ENCODE measurements at regions not wholly inside any gene's neighbourhood (a gene's known extent, or its start where the extent isn't known, plus 50 kb on each side); places are given as distances from the start of the nearest gene placed in this dataset.

DNA sequence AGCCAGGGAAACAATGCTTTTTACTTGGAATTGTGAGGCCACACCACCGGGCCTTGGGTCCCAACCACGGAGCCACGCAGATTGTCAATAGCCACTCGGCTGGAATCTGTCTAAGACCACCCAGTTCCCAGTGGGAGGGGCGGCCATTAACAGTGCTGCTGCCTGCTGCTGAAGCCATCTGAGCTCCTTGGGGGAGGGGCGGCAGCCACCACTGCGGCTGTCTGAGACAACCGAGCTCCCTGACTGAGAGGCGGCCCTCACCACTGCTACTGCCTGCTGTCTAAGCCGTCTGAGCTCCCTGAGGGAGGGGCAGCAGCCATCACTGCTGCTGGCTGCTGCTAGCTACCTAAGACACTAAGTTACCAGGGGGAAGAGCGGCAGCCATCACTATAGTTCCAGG lies 64.3 kb downstream of the DMRTA2 start:
- H3K27ac Mint-ChIP-seq, result no peak overlapping the region
- no peak for TF ChIP-seq CTCF (IDR thresholded peaks at IDR 0.05)
- CTCF ChIA-PET, result no interaction called here
- peaks cover 3% of the 10 kb centered on the region for H3K9me3 Mint-ChIP-seq
- no peak for ATAC-seq (ENCODE audit: low read depth)
- no peak for DNase-seq
- intact Hi-C loops (cut with micrococcal nuclease), result no loop called here
- H3K27me3 Mint-ChIP-seq, result peaks cover 28% of the 10 kb centered on the region
- H3K4me3 Mint-ChIP-seq, result no peak overlapping the region
- POLR2A ChIA-PET, result no interaction called here
- H3K4me1 Mint-ChIP-seq, result no peaks in the 10 kb centered on the region
- H3K36me3 Mint-ChIP-seq (ENCODE audit: low read depth), result no peaks in the 10 kb centered on the region

- intact Hi-C loops (cut with micrococcal nuclease), result no loop called here
- POLR2A ChIA-PET, result no interaction called here
- no peaks in the 10 kb centered on the region for H3K36me3 Mint-ChIP-seq (ENCODE audit: low read depth)
- peaks cover 3% of the 10 kb centered on the region for H3K9me3 Mint-ChIP-seq
- H3K27me3 Mint-ChIP-seq, result peaks cover 20% of the 10 kb centered on the region
- TF ChIP-seq CTCF (IDR thresholded peaks at IDR 0.05), result no peak
- CTCF ChIA-PET, result no interaction called here
- DNase-seq (no peak), ATAC-seq (ENCODE audit: low read depth) (no peak)
- H3K4me3 Mint-ChIP-seq, result no peak overlapping the region
- no peaks in the 10 kb centered on the region for H3K4me1 Mint-ChIP-seq
- H3K27ac Mint-ChIP-seq, result no peak overlapping the region
Observed at GRCh38 chr1:50357186-50357585, 66.1 kb downstream of the DMRTA2 start.

DNA sequence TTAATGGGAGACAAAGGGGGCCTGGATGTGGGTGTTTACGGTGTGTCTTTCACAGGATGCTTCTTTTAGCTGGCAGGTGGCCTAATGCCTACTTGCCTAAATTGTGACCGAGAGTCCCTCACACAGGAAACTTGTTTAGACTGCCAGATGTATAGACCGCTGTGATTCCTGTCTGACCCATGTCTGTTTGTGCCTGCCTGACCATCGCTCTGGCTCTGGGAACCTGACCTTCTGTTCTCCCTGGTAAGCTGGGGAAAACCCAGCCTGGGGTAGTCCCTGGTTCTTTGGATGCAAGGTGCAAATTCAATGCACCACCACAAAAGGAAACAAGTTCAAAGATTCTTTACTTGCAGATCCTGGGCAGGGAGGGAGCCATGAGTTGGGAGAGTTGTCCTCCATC lies 68.4 kb downstream of the DMRTA2 start:
- CTCF ChIA-PET, result no interaction called here
- no peak for TF ChIP-seq CTCF (IDR thresholded peaks at IDR 0.05)
- DNase-seq (no peak), ATAC-seq (ENCODE audit: low read depth) (no peak)
- H3K36me3 Mint-ChIP-seq (ENCODE audit: low read depth), result no peaks in the 10 kb centered on the region
- H3K9me3 Mint-ChIP-seq, result no peaks in the 10 kb centered on the region
- intact Hi-C loops (cut with micrococcal nuclease), result no loop called here
- H3K4me1 Mint-ChIP-seq, result no peaks in the 10 kb centered on the region
- POLR2A ChIA-PET, result no interaction called here
- no peak overlapping the region for H3K27ac Mint-ChIP-seq
- H3K4me3 Mint-ChIP-seq, result no peak overlapping the region
- H3K27me3 Mint-ChIP-seq, result peaks cover 13% of the 10 kb centered on the region

DNA sequence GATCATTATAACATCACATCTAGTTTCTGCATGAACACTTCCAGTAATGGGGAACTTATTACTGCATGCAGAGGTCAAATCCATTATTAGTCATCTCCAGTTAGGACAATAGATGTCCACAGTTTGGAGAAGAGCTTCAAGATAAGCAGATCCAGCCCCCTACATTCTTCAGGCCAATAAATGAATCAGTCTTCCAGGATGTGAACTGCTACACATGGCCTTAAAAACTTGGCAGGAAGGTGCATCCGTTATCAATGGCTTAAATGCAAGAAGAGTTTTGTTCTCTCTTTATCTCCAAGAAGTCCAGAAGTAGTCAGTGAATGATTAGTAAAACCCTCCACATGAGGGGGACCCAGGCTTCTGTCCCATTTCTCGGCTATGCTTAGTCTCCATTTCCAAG lies 70.8 kb downstream of the DMRTA2 start:
- no peak for ATAC-seq (ENCODE audit: low read depth)

GRCh38 chr1:50350868-50351267 lies 72.4 kb downstream of the DMRTA2 start:
- H3K9me3 Mint-ChIP-seq, result no peaks in the 10 kb centered on the region
- peaks cover 18% of the 10 kb centered on the region for H3K27me3 Mint-ChIP-seq
- H3K36me3 Mint-ChIP-seq (ENCODE audit: low read depth), result no peaks in the 10 kb centered on the region
- intact Hi-C loops (cut with micrococcal nuclease), result no loop called here
- no peak overlapping the region for H3K27ac Mint-ChIP-seq
- ATAC-seq (ENCODE audit: low read depth) (no peak), DNase-seq (no peak)
- ChIA-PET POLR2A (no interaction called here), CTCF (no interaction called here)
- TF ChIP-seq CTCF (IDR thresholded peaks at IDR 0.05), result no peak
- H3K4me3 Mint-ChIP-seq, result no peak overlapping the region
- no peaks in the 10 kb centered on the region for H3K4me1 Mint-ChIP-seq

More for the DNA sequence above, 70.8 kb downstream of the DMRTA2 start:
- Mint-ChIP-seq H3K4me3 (no peak overlapping the region), H3K4me1 (no peaks in the 10 kb centered on the region), H3K27me3 (peaks cover 20% of the 10 kb centered on the region), H3K9me3 (no peaks in the 10 kb centered on the region), H3K27ac (no peak overlapping the region), H3K36me3 (ENCODE audit: low read depth) (no peaks in the 10 kb centered on the region)
- no peak for DNase-seq
- no peak for TF ChIP-seq CTCF (IDR thresholded peaks at IDR 0.05)
- ChIA-PET POLR2A (no interaction called here), CTCF (no interaction called here)
- intact Hi-C loops (cut with micrococcal nuclease), result no loop called here
